PC-9 (cell line): ENCODE measurements at regions not wholly inside any gene's neighbourhood (a gene's known extent, or its start where the extent isn't known, plus 50 kb on each side); places are given as distances from the start of the nearest gene placed in this dataset.

Source experiments
- EZH2 ChIP-seq: fragments of 200-600 bp; sonication (generic); IDR thresholded peaks from 2 replicates; pipeline ENCODE4 v1.8.0; 2017; ENCODE audit warnings: antibody characterized with exemption, low read depth
- TF ChIP-seq, protein P1 (sequence below): fragments of 200-600 bp; sonication (generic); conservative IDR thresholded peaks from 2 replicates; pipeline ENCODE4 v1.6.1; 2017; ENCODE audit warnings: mixed run types, antibody characterized with exemption, mild to moderate bottlenecking, moderate library complexity

GRCh38 chr14:76931631-76932402, 96.7 kb downstream of the IRF2BPL start:
- TF ChIP-seq, protein P1, sequence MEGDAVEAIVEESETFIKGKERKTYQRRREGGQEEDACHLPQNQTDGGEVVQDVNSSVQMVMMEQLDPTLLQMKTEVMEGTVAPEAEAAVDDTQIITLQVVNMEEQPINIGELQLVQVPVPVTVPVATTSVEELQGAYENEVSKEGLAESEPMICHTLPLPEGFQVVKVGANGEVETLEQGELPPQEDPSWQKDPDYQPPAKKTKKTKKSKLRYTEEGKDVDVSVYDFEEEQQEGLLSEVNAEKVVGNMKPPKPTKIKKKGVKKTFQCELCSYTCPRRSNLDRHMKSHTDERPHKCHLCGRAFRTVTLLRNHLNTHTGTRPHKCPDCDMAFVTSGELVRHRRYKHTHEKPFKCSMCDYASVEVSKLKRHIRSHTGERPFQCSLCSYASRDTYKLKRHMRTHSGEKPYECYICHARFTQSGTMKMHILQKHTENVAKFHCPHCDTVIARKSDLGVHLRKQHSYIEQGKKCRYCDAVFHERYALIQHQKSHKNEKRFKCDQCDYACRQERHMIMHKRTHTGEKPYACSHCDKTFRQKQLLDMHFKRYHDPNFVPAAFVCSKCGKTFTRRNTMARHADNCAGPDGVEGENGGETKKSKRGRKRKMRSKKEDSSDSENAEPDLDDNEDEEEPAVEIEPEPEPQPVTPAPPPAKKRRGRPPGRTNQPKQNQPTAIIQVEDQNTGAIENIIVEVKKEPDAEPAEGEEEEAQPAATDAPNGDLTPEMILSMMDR = no peak
- TF ChIP-seq EZH2 = no peak
